GM19035 (cell line): ENCODE measurements at regions not wholly inside any gene's neighbourhood (a gene's known extent, or its start where the extent isn't known, plus 50 kb on each side); places are given as distances from the start of the nearest gene placed in this dataset.
"Not testable (repeated sequence)": the region's sequence is repeated elsewhere in the genome, so short reads cannot be mapped to it uniquely, and the experiment has no call there.

Experiments
- ATAC-seq: cut with Tn5 transposase; IDR thresholded peaks from one replicate; pipeline ENCODE4 v1.9.1; 2021; ENCODE audit not compliant: unreplicated experiment

DNA sequence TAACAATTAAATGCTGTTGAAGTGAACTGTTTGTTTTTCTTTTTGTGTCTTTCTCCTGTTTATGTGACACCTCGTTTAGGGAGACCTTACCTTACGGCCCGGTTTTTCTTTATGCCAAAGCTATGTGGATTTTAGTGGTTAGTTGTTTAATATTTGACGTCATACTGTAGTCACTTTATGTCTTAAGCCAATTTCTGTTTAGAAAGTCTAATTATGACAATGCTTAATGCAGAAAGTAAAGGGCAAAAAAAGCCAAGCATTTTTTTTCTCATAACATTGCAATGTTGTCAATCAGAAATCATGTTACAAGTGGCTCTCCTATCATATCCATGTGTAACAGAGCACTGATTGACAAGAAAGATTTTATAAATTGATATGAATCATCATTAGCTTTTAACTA is 442.5 kb upstream of the ARRDC3 start:
- ATAC-seq: no peak

DNA sequence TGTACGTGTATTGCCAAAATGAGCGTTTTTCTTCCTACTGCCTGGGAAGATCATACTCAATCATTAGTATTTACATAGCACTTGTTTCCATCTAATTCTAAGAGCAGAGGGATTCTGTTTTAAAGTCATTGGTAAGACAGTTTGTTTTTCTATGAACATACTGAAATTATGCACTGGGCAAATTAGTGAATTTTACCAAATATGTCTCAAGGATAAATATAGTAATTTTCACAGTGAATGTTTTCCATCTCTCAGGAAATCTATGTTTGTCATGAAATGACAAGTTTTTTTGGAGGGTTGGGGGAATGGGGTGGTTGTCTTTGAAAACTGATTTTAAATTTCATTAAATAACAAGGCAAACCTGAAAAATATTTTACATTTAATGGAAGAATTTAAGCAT is 441.3 kb upstream of the ARRDC3 start:
- no peak for ATAC-seq

GRCh38 chr5:91820874-91821273 is 437.8 kb upstream of the ARRDC3 start:
- no peak for ATAC-seq

DNA sequence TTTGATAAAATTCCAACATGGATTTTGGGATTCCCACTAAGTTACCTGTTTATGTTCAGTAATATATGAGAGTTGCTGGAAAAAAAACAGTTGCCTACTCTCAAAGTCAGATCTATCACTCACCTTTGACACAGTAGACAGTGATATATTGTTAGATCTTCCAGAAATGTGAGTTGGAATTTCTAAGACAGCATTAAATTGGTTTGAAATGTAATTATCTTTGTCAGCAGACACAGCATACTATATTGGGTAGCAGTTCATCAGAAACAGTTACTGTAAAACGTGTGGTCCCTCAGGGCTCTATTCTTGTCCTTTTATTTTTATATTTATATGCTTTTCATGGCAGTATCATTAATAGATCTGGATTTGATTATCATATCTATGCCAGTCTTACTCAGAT is 433.6 kb upstream of the ARRDC3 start:
- no peak for ATAC-seq

DNA sequence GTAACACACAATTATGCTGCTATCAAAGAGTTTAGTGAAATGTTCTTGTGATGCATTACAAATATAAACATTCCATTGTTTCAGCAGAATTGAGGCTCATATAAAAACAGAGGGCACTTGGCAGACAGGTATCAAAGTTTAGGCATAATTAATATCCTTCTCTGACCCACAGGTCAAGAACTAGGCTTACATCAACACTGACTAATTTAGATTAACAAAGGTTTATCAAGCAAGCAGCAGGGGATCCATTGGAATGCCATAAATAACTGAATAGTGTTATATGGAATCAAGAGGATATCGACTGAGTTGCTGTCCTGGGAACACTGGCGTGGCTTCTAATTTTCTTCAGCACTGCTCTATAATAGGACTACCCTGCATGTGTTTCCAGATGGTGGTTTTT is 414.5 kb upstream of the ARRDC3 start:
- no peak for ATAC-seq

DNA sequence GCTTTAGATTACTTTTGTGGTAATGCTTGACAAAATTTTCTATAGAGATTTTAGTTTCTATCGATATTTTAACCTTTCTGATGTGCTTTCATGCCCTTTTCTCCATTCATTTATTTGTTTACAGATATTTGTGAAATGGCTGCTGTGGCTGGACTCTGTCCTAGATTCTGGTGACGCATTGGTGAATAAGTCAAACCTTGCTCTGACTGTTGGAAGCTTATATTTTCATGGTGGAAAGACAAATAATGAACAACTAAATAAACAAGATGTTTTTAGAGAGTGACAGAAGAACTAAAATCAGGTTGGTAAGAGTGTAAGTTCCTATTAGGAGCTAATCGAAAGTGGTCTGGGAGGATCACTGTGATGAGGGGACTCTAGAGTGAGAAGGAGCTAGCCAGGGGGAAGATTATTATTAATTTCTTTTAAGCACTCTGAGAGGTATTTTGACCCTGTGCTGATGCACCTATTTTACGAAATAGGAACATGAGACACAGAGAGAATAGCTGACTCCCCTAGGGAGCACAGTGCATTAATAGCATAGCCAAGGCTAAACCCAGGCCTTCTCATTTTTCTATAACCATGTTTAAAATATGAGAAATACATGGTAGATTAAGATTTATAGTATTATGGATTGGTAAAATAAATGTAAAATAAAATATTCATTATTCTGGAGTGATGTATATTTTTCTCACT is 411.9 kb upstream of the ARRDC3 start:
- no peak for ATAC-seq

DNA sequence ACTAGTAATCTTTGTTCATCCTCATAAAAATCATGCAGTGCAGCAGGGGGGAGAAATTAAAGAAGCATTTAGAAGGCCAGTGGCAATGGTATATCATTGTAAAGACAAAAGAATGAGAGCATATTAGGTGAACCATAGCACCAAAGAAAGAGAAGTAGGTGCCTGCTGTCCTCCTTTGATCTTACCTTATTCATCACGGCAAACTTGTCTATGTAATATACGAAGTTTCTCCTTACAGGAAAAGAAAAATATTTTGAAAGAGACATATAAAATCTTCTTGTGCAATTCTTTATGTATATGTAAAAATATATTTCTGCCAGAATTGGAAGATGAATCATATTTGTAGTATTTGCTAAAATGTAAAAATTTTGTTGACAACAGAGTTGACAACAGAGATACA is 411.3 kb upstream of the ARRDC3 start:
- ATAC-seq: no peak

GRCh38 chr5:91787718-91788117 is 404.6 kb upstream of the ARRDC3 start:
- ATAC-seq: no peak

DNA sequence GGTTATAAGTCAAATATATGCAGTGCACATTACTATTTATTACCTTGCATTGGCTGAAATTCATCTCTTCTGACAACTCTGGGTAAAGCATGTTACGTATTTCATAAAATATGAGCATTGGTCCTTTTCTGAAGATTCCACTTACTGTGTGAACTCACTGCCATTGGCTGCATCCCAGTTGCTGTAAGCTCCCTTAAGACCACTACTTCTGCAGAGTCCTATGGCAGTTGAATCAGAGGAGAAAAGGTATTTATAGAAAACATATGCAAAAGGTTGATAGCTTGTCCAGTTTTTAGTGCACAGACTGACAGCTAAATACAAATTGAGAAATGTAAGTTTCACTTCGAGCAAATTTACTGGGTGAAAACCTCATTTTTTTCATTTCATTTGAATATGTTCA is 394.6 kb upstream of the ARRDC3 start:
- ATAC-seq: no peak

- ATAC-seq: no peak
These were observed 393.1 kb upstream of the ARRDC3 start for GRCh38 chr5:91776249-91776648.

- ATAC-seq: no peak
These were observed 387.3 kb upstream of the ARRDC3 start for GRCh38 chr5:91770400-91770799.

DNA sequence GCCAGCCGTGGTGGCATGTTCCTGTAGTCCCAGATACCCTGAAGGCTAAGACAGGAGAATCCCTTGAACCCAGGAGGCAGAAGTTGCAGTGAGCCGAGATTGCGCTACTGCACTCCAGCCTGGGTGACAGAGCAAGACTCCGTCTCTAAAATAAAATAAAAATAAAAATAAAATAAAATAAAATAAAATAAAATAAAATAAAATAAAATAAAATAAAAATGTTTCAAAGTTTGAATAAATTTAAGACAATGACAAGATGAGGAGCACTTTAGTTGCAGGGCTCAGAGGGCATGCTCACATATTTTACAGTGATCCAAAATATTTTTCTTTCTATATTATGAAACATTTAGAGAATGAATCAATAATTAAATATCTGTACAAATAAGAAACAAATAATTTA is 374.3 kb upstream of the ARRDC3 start:
- ATAC-seq: not testable (repeated sequence)

DNA sequence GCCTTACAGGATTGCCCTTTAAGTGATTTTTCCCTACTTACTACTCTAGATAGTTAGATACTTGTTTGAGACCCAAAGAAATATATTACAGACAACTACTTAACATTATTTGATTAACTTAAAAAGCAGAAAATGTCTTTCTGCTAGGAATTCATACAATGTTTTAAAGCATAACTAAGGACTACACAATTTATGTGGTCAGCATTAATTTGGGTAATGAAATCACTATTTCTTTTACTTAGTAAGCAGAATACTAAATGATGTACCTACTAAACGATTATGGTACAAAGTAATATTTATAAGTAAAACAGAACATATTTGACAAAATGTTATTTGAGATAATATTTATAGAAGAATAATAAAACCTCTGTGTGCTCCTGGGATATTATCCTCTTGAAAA is 371.9 kb upstream of the ARRDC3 start:
- ATAC-seq: no peak

DNA sequence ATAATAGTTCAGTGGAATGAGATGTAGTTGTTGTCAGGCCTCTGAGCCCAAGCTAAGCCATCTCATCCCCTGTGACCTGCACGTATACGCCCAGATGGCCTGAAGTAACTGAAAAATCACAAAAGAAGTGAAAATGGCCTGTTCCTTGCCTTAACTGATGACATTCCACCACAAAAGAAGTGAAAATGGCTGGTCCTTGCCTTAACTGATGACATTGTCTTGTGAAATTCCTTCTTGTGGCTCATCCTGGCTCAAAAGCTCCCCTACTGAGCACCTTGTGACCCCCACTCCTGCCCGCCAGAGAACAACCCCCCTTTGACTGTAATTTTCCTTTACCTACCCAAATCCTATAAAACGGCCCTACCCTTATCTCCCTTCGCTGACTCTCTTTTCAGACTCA is 361.4 kb upstream of the ARRDC3 start:
- not testable (repeated sequence) for ATAC-seq

DNA sequence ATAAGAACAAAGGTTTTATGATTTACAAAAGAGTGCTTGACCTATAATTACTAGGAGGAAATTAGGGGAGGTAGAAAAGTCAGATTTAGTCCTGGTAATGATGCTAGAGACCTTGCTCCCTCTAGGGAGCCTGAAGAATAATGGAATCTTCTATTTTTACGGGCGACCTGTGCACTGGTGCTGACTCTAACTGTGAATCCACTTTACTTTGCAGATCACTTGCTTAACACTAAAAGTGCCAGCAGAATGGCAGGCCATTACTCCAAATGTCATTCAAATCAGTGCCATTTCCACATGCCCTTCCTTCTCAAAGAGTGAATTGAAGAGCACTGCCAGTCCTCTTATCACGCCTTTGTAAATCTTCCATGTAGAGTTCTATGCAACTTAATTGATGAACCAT is 359.4 kb upstream of the ARRDC3 start:
- no peak for ATAC-seq

GRCh38 chr5:91741764-91742505 is 358.8 kb upstream of the ARRDC3 start:
- ATAC-seq: no peak

GRCh38 chr5:91730026-91730425 is 346.9 kb upstream of the ARRDC3 start:
- ATAC-seq: no peak

GRCh38 chr5:91727463-91727862 is 344.3 kb upstream of the ARRDC3 start:
- no peak for ATAC-seq

DNA sequence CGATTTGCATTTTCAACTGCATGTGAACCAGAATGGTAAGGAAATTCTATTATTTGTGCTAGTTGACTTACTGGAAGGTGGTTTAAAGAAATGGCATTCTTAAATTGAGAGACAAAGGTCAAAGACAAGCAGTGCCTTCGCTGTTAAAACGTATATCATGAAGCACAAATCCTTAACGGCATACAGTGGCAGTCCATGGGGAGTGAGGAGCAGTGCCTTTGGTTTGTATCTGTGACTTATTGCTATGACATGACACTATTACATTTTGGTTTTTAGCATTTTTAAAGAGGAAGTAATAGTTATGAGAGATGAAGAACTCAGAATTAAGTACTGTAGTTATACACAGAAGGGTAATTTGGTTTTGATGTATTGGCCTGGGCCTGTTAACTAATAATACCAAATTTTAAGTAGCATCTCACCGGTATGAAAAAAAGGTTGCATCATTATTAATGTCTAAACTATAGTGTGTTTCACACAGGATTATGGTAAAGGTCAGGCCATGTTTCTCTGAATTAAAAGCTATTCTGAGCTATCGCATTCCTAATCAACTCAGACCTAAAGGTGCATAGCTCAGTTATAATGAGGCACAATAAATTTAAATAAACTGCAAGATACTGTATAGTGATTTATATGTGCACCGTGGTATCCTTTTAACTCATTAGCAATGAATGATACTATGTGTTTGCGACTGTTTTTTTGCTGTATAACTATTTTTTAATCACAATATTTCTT is 339.8 kb upstream of the ARRDC3 start:
- no peak for ATAC-seq

GRCh38 chr5:91712718-91713117 is 329.6 kb upstream of the ARRDC3 start:
- no peak for ATAC-seq

DNA sequence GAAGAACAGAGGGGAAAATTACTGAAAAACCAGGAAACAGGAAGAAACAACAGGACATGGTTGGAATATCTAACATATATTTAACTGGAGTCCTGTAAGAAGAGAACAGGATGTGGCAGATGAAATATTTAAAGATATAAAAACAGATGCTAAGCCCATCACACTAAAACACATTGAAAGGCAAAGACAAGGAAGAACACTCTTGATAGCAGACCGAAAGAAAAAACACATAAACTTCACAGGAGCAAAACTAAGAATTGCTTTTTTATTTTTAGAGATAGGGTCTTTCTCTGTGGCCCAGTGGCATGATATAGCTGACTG is 324.4 kb upstream of the ARRDC3 start:
- ATAC-seq: no peak

- ATAC-seq: no peak
These were observed 323.8 kb upstream of the ARRDC3 start for GRCh38 chr5:91706785-91707520.
